ENCODE measurements at regions not wholly inside any gene's neighbourhood (a gene's known extent, or its start where the extent isn't known, plus 50 kb on each side); places are given as distances from the start of the nearest gene placed in this dataset.

GRCh38 chr18:1422634-1423033 is 518.0 kb downstream of the ADCYAP1 start:
- DNase-seq, result no peak
- no peaks in the 10 kb centered on the region for H3K4me1 ChIP-seq
- intact Hi-C loops (cut with DNase I), result no loop called here
- no peaks in the 10 kb centered on the region for H3K36me3 ChIP-seq
- H3K4me3 ChIP-seq, result no peak overlapping the region
- TF ChIP-seq CTCF (IDR thresholded peaks at IDR 0.05), result no peak
- TF ChIP-seq POLR2A (IDR thresholded peaks at IDR 0.05), result no peak
- WGBS, 2 donors, result 81 to 92% methylated on average over 2 of the region's 2 CpGs
- H3K27me3 ChIP-seq, result no peaks in the 10 kb centered on the region
- no peak overlapping the region for H3K27ac ChIP-seq
- no peaks in the 10 kb centered on the region for H3K9me3 ChIP-seq

DNA sequence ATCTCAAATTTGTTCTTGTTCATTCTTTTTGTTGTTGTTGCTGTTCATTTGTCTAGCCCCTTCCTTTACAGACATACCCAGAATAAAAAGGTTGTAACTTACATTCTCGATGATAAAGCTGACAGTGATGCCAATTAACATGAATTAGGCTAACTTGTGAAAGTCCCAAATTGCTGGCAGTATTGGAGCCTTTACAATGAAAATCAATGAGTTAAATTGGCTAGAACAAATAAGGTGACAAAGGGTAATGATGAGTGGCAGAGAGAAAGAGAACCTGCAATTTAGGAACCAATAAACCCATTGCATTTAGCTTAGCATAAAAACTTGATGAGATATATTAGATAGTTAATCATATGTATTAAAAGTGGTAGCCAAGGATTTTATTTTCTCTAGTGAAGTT is 521.0 kb downstream of the ADCYAP1 start:
- H3K27ac ChIP-seq, result no peak overlapping the region
- H3K27me3 ChIP-seq, result no peaks in the 10 kb centered on the region
- no peaks in the 10 kb centered on the region for H3K36me3 ChIP-seq
- DNase-seq, result no peak
- no peak for TF ChIP-seq POLR2A (IDR thresholded peaks at IDR 0.05)
- no peak for TF ChIP-seq CTCF (IDR thresholded peaks at IDR 0.05)
- WGBS, 2 donors, result 38 to 62% methylated on average over 1 of the region's 1 CpG
- no peak overlapping the region for H3K4me3 ChIP-seq
- H3K4me1 ChIP-seq, result no peaks in the 10 kb centered on the region
- H3K9me3 ChIP-seq, result no peaks in the 10 kb centered on the region
- intact Hi-C loops (cut with DNase I), result no loop called here

DNA sequence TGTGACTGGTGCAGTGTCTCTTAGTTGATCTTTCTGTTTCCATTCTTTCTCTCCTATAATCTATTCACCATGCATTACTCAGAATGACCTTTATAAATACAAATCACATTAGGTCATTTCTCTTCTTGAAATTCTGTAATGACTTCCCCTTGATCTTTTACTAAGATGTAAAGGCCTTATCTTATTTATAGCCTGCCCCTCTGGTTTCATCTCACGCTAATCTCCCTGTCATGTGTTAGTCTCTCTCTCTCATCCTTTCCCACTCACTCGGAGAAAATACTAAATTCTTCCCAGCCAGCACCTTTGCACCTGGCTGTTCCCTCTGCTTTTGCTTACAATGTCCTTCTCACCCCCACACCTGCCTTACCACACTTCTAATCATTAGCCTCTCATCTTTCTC is 530.8 kb downstream of the ADCYAP1 start:
- no peaks in the 10 kb centered on the region for H3K4me1 ChIP-seq
- no peaks in the 10 kb centered on the region for H3K9me3 ChIP-seq
- no peaks in the 10 kb centered on the region for H3K27me3 ChIP-seq
- 54 to 60% methylated on average over 2 of the region's 2 CpGs for WGBS, 2 donors
- intact Hi-C loops (cut with DNase I), result no loop called here
- H3K36me3 ChIP-seq, result no peaks in the 10 kb centered on the region
- TF ChIP-seq POLR2A (IDR thresholded peaks at IDR 0.05) (no peak), CTCF (IDR thresholded peaks at IDR 0.05) (no peak)
- no peak overlapping the region for H3K27ac ChIP-seq
- H3K4me3 ChIP-seq, result no peak overlapping the region
- no peak for DNase-seq

- H3K4me3 ChIP-seq, result no peak overlapping the region
- H3K27me3 ChIP-seq, result no peaks in the 10 kb centered on the region
- H3K27ac ChIP-seq, result no peak overlapping the region
- H3K9me3 ChIP-seq, result no peaks in the 10 kb centered on the region
- H3K4me1 ChIP-seq, result no peaks in the 10 kb centered on the region
- no peaks in the 10 kb centered on the region for H3K36me3 ChIP-seq
- no peak for TF ChIP-seq POLR2A (IDR thresholded peaks at IDR 0.05)
- TF ChIP-seq CTCF (IDR thresholded peaks at IDR 0.05), result no peak
- WGBS, 2 donors, result 78% methylated on average over 5 of the region's 5 CpGs
- intact Hi-C loops (cut with DNase I), result no loop called here
- DNase-seq, result no peak
Observed at GRCh38 chr18:1436199-1436598, 531.5 kb downstream of the ADCYAP1 start.

DNA sequence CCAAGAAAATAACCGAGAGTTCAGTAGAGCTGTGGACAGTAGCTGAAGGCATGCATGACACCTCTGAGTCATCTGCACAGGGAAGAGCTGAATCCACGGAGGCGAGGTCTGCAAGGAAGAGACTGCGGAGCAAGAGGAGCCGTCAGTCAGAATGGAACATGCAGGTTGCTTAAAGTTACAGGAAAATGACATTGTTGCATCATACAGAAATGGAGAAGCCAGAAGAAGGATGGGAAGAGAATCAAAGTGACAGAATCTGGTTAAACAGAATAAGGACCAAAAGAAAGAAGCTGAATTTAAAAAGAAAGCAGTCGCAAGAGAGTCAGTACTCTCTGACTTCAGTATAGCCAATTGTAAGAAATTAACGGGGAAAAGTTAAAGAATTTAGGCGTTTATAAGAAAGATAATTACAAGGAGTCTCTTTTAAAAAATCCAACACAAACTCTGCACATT is 533.8 kb downstream of the ADCYAP1 start:
- Histone ChIP-seq H3K27me3 (no peaks in the 10 kb centered on the region), H3K4me3 (no peak overlapping the region), H3K27ac (no peak overlapping the region), H3K36me3 (no peaks in the 10 kb centered on the region), H3K4me1 (no peaks in the 10 kb centered on the region), H3K9me3 (no peaks in the 10 kb centered on the region)
- TF ChIP-seq POLR2A (IDR thresholded peaks at IDR 0.05) (no peak), CTCF (IDR thresholded peaks at IDR 0.05) (no peak)
- intact Hi-C loops (cut with DNase I), result no loop called here
- no peak for DNase-seq
- WGBS, 2 donors, result 63 to 82% methylated on average over 8 of the region's 8 CpGs

Measured in esophagus squamous epithelium (tissue), 5 donors.